HT1080 (cell line): ENCODE measurements at regions not wholly inside any gene's neighbourhood (a gene's known extent, or its start where the extent isn't known, plus 50 kb on each side); places are given as distances from the start of the nearest gene placed in this dataset.
A peak's percentile ranks its signal among the peaks of the same experiment; 100 is the strongest.
"Not testable (repeated sequence)": the region's sequence is repeated elsewhere in the genome, so short reads cannot be mapped to it uniquely, and the experiment has no call there.

Source experiments
- DNase-seq: peaks from one replicate; pipeline ENCODE4 v3.0.0-alpha.2; 2015; ENCODE audit warnings: low read depth

GRCh38 chrX:143455046-143455445 lies 62.2 kb downstream of the SPANXN3 start:
- no peak for DNase-seq

GRCh38 chrX:143437439-143437838 lies 79.8 kb downstream of the SPANXN3 start:
- peak; percentile 1 for DNase-seq

GRCh38 chrX:143435916-143436315 lies 81.4 kb downstream of the SPANXN3 start:
- DNase-seq: no peak

GRCh38 chrX:143429811-143430210 lies 87.5 kb downstream of the SPANXN3 start:
- no peak for DNase-seq

- peak; percentile 45 for DNase-seq
Measured at GRCh38 chrX:143429131-143429530, 88.1 kb downstream of the SPANXN3 start.

- no peak for DNase-seq
Measured at GRCh38 chrX:143401160-143401559, 116.1 kb downstream of the SPANXN3 start.

- no peak for DNase-seq
Measured at GRCh38 chrX:143378851-143379250, 138.4 kb downstream of the SPANXN3 start.

GRCh38 chrX:143363419-143363818 lies 153.9 kb downstream of the SPANXN3 start:
- no peak for DNase-seq

- DNase-seq: no peak
Measured at GRCh38 chrX:143340190-143340589, 177.1 kb downstream of the SPANXN3 start.

- peak; percentile 0 for DNase-seq
Measured at GRCh38 chrX:143336261-143336660, 181.0 kb downstream of the SPANXN3 start.

- no peak for DNase-seq
Measured at GRCh38 chrX:143319526-143319925, 197.7 kb downstream of the SPANXN3 start.

- DNase-seq: not testable (repeated sequence)
Measured at GRCh38 chrX:143318857-143319256, 198.4 kb downstream of the SPANXN3 start.

GRCh38 chrX:143306991-143307937 lies 210.0 kb downstream of the SPANXN3 start:
- no peak for DNase-seq

- no peak for DNase-seq
Measured at GRCh38 chrX:143304518-143304917, 212.8 kb downstream of the SPANXN3 start.

- no peak for DNase-seq
Measured at GRCh38 chrX:143304025-143304424, 213.2 kb downstream of the SPANXN3 start.

- DNase-seq: no peak
Measured at GRCh38 chrX:143298663-143299241, 218.5 kb downstream of the SPANXN3 start.

GRCh38 chrX:143296521-143296920 lies 220.8 kb downstream of the SPANXN3 start:
- DNase-seq: no peak

- no peak for DNase-seq
Measured at GRCh38 chrX:143287236-143287635, 230.0 kb downstream of the SPANXN3 start.

GRCh38 chrX:143270317-143270716 lies 244.6 kb downstream of the SPANXN4 start:
- DNase-seq: no peak

GRCh38 chrX:143244593-143244992 lies 218.9 kb downstream of the SPANXN4 start:
- not testable (repeated sequence) for DNase-seq

- no peak for DNase-seq
Measured at GRCh38 chrX:143240658-143241057, 214.9 kb downstream of the SPANXN4 start.

GRCh38 chrX:143231492-143231891 lies 205.8 kb downstream of the SPANXN4 start:
- no peak for DNase-seq

- not testable (repeated sequence) for DNase-seq
Measured at GRCh38 chrX:143228600-143228999, 202.9 kb downstream of the SPANXN4 start.
